GM21723 (cell line): ENCODE measurements at regions not wholly inside any gene's neighbourhood (a gene's known extent, or its start where the extent isn't known, plus 50 kb on each side); places are given as distances from the start of the nearest gene placed in this dataset.

Source experiments
- ATAC-seq: cut with Tn5 transposase; IDR thresholded peaks from one replicate; pipeline ENCODE4 v1.9.1; 2021; ENCODE audit warnings: mild to moderate bottlenecking, moderate library complexity; ENCODE audit not compliant: unreplicated experiment

- ATAC-seq: no peak
These were observed 301.1 kb upstream of the DPYD start for GRCh38 chr1:98221923-98222322.

DNA sequence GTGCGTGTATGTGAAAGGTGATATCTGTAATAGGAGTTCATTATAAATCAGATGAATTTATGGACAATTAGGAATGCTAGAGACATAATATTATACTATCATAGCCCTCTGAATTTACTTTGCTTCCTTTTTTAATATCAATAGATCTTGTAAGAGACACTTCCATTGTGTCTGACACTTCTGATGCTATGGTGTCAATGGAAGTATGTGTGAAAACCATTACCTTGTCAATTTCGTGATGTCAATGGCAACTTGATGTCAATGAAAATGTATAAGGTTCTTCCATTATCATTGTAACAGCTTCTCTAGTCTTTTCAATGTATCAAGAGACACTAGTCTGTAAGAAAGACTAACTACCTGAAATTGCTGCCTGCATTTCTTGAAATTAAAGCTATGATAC lies 296.8 kb upstream of the DPYD start:
- ATAC-seq: no peak

GRCh38 chr1:98216304-98216703 lies 295.5 kb upstream of the DPYD start:
- ATAC-seq: no peak

DNA sequence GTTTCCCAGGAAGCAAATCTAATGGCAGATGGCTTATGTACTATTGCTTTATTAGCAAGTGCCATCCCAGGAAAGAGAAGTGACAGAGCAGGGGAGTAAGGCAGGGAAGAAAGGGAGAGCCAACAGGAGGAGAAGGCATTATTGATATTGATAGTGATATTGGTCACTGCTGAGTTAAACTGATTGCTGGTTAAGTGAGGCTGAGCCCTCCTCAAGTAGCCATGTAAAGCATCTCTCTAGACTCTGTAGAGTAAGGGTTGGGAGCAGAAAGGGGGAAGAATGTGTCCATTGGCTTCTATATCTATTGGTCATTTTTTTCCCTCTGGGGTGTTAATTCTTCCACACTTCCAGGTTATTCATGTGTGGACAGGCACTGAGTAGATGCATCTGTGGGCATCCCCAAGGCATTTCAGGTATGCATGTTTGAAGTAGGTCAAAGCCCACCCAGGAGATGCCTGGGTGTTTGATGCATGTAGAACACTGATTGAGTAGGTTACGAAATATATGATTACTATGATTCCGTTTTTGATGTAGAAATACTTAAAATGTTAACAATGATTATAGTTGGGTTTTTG lies 290.5 kb upstream of the DPYD start:
- no peak for ATAC-seq

GRCh38 chr1:98210563-98210962 lies 289.7 kb upstream of the DPYD start:
- no peak for ATAC-seq

- no peak for ATAC-seq
These were observed 289.2 kb upstream of the DPYD start for GRCh38 chr1:98210064-98210463.

DNA sequence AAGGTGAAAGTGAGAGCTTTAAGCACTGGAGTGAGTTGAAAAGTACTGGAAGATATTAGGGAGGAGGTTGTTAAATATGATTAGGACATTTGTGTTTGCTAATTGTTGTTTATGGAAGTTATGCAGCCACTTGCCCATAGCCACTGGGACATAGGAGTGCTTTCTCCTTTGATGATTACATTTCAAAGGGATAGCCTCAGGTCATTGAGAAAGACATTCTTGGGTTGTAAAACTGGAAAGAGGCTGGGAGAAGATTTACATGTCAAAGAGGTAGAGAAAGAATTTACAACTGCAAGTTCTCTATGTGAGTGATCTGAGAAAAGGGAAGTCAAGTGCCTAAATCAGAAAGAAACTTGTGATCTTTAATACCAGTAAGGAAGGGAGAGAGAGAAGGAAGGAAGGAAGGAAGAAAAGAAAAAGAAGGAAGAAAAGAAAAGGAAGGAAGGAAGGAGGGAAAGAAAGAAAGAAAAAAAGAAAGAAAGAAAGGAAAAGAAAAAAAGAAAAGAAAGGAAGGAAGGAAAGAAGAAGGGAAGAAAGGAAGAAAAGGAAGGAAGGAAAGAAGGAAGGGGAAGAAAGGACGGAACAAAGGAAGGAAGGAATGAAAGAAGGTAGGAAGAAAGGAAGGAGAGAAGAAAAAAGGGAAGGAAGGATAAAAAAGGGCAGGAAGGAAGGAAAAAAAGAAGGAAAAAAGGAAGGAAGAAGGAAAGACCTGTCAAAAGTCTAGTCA lies 284.6 kb upstream of the DPYD start:
- no peak for ATAC-seq

- ATAC-seq: no peak
These were observed 282.6 kb upstream of the DPYD start for GRCh38 chr1:98203466-98203865.

- no peak for ATAC-seq
These were observed 280.8 kb upstream of the DPYD start for GRCh38 chr1:98201666-98202081.

DNA sequence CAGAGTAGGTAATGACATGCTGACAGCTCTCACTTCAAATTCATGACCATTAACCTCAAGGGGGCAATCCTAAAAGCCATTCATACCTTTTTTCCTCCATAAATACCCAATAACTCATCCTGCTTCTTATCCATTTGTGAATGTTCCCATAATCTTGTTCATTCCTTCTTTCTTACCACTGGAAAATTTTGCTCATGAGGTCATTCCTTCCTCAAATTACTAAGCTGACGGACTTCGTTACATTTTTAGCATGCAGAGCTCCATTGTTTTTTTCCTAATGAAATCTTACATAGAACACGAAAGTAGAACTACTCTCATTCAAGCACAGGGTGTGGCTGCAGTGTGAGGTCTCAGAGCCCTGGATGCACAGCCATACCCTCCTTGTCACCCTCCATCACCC lies 276.5 kb upstream of the DPYD start:
- ATAC-seq: no peak

- no peak for ATAC-seq
These were observed 275.2 kb upstream of the DPYD start for GRCh38 chr1:98196012-98196411.

DNA sequence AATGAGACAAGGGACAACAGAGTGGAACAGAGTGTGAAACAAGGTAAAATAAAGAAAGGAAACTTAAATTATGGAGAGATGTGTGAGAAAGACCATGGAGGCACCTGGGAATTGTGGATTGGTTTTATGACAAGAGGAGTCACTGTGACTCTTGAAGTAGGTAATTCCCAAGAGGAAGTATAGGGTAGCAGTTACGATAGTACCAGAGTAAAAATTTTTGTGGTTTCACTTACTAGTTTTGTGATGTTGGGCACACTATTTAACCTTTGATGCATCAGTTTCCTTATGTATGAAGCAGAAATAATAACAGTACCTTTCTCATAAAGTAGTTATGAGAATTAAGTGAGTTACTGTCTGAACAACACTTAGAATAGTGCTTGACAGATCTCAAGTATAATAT lies 267.9 kb upstream of the DPYD start:
- ATAC-seq: no peak

- ATAC-seq: no peak
These were observed 264.0 kb upstream of the DPYD start for GRCh38 chr1:98184856-98185255.

DNA sequence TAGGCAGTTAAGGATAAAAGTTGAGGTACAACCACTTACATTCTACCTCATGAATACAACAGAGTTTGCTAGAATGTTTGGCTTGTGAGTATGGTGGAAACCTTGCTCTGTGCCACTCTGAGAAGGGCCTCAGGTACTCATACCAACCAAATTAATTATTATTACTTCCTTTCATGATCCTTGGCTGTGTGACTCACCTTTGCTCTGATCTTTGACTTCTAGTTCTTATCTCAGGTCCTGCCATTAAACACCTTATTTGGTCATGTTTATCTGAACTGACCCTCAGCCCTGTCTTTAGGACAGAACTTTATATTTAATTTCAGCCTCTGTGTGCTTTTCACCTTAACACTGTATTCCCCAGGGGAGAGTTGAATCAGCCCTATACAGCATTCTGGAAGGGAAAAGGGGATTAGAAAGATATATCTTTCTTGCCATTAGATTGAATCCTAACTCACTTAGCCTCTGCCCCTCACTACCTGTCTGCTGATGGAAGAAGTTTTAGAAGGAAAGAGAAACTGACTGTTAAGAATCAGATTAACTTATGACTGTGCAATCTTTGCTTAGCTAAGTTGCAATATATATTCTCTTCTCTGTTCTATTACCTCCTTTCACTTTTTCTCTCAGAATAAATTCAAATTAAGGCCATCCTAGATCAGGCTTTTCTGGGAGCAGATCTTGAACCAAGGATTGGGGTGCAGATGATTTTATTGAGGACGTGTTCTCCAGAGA lies 260.4 kb upstream of the DPYD start:
- ATAC-seq: no peak

DNA sequence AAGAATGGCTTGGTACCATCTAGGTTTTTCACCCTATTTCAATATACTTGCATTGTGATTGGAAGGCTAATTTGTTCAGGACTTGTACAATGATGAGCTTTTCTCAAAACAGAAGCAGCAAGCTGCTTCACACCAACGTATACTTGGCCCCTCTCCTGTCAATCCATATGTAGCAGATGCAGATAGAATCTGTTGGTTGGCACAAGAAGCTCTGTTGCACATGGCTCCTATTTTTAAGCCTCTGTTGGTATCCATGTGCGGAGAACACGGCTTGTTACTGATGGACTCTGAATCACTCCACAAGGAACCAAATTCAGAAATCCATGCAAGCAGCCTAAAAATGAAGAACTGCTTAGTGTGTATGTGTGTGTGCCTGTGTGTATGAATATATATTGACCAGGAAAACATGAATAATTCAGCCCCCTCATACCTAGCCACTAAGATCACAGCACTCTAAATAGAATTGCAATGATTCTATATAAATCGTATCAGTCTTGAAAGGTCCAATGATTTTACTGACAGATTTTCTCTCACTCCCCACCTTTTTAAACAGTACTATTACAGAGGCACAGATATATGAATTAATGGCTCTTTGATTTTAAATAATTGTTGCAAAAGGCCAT lies 258.4 kb upstream of the DPYD start:
- no peak for ATAC-seq

DNA sequence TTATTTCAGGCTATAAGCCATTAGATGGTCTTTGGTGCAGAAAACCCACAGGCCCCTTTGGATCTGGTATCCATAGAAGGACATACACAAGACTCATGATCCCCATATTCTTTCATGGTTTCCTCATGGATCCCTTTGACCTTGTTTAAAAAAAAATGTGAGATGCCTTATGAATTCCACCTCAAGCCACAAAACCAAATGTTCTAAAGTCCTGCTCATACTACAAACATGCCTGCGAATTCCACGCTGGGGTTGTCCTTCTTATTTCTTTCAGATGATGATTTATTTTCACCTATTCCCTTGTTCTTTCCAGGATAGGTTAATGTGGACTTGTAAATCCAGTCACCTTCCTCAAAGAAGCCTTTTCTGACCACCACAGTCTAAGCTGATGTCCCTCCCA lies 256.9 kb upstream of the DPYD start:
- no peak for ATAC-seq

- ATAC-seq: no peak
These were observed 256.1 kb upstream of the DPYD start for GRCh38 chr1:98176936-98177335.

DNA sequence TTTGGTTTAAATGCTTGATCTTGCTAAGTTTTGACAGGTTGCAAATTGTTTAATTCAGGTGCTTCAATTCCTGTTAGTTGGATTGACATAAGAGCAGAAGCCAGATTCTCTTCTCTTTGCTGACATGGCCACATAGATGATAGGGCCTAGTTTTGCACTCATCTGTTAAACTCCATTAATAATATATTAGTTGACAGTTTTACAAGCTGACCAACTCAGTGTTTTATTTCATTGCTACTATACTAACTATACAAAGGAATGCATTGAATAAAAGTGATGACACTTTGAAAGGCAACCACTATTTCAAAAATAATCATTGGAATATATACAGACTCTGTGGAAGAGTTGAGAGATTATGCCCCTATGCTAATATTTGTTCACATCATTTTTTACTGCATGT lies 255.6 kb upstream of the DPYD start:
- ATAC-seq: no peak

DNA sequence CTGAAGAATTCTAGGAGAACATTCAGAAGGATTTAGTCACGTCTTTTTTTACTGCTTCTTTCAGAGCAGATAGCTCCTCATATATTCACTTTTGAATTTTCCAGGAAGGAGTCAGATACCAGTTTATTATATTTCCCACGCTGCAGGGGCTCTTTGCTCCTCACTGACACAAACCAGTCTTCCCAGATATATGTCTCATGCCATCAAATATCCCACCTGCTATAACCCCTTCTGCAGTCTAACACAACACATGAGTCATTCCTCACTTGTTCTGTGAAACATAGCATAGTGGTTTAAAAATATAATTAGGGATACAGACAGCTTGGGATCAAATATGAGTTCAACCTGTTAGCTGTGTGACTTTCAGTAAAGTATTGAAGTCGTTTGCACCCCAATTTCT lies 251.7 kb upstream of the DPYD start:
- ATAC-seq: no peak

GRCh38 chr1:98172022-98172421 lies 251.2 kb upstream of the DPYD start:
- ATAC-seq: no peak

DNA sequence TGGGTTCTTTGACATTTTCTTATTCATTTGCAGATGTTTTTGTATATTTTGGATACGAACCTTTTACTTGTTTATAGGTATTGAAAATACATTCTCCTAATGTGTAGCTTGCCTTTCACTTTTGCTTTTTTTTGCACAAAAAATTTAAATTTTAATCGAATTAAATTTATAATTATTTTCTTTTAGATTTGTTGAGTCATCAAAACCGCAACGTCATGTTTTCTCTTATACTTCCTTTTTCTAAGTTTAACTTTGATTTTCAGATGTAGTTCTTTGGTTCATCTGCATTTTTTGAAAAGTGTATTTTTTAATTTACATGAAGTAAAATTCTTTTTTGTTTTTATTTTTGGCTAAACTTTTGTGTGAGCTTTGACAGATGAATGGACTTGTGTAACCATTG lies 243.7 kb upstream of the DPYD start:
- no peak for ATAC-seq
